Ovary (tissue), 7 donors: ENCODE measurements at regions not wholly inside any gene's neighbourhood (a gene's known extent, or its start where the extent isn't known, plus 50 kb on each side); places are given as distances from the start of the nearest gene placed in this dataset.
A peak's percentile ranks its signal among the peaks of the same experiment; 100 is the strongest.

Experiments
- DNase-seq, 5 donors: peaks; one replicate each; pipeline ENCODE4 v3.0.0-alpha.2; 2019 to 2020
- H3K27ac ChIP-seq, 2 donors: fragments of 200-600 bp; one replicate each; pipeline versions ENCODE4 v1.5.1 to v1.8.0; 2019 to 2022
- H3K27me3 ChIP-seq: fragments of 200-600 bp; one replicate; pipeline ENCODE4 v1.8.0; 2022
- H3K36me3 ChIP-seq: fragments of 200-600 bp; sonication (generic); one replicate; pipeline ENCODE4 v1.5.1; 2019
- H3K4me1 ChIP-seq: one replicate; pipeline ENCODE4 v1.8.1; 2013; ENCODE audit warnings: mild to moderate bottlenecking, moderate library complexity; ENCODE audit not compliant: insufficient read depth
- H3K4me3 ChIP-seq: fragments of 200-600 bp; sonication (generic); one replicate; pipeline ENCODE4 v1.5.1; 2017
- H3K9me3 ChIP-seq, 2 donors: fragments of 200-600 bp in 1 of 2; sonication (generic) in 1 of 2; one replicate each; pipeline versions ENCODE4 v1.5.1 to v1.8.1; 2013 to 2019; ENCODE audit warnings: mild to moderate bottlenecking in 1 of 2, moderate library complexity in 1 of 2
- CTCF ChIP-seq, 3 donors: fragments of 450-650 bp in 2 of 3; fragments of 200-600 bp in 1 of 3; IDR thresholded peaks; one replicate each; pipeline versions ENCODE4 v1.5.1 to v1.8.0; 2016 to 2022; ENCODE audit warnings: antibody characterized with exemption in 3 of 3, mild to moderate bottlenecking in 1 of 3
- EP300 ChIP-seq: sonication (generic); formaldehyde crosslinking; IDR thresholded peaks from one replicate; pipeline ENCODE4 v1.6.1; 2017; ENCODE audit warnings: antibody characterized with exemption
- POLR2A ChIP-seq: fragments of 450-650 bp; IDR thresholded peaks from one replicate; pipeline ENCODE4 v1.6.1; 2017; ENCODE audit warnings: antibody characterized with exemption, mild to moderate bottlenecking, moderate library complexity
- whole genome bisulfite sequencing, 3 donors: extraction: QIAGEN DNeasy Blood & Tissue Kit in 1 of 3; methylation state at CpG; one replicate each; pipeline versions ENCODE4 v1.1.5 to v1.1.7; 2013 to 2017; 5-methylcytosine and 5-hydroxymethylcytosine counted together
- intact Hi-C, 4 donors: fragments of 100-400 bp; cut with DNase I; formaldehyde crosslinking; loops; one replicate each; pipeline versions ENCODE4 v1.11.0 to v1.15.1; 2022 to 2023
- donor health status: DM: no; HTN: no; CAD: no; lungs with moderate emphysema.
- donor health status: DM: no; HTN: no; CAD: no.
- donor health status: Bipolar disorder and iron deficiency.
- donor health status: DM: no; HTN: no; CAD: no.
- donor health status: DM: yes; HTN: yes; CAD: no.

GRCh38 chr3:82196645-82197044 is 435.2 kb upstream of the GBE1 start:
- Histone ChIP-seq H3K36me3 (no peaks in the 10 kb centered on the region), H3K9me3 (no peaks in the 10 kb centered on the region), H3K27me3 (no peaks in the 10 kb centered on the region), H3K4me1 (no peaks in the 10 kb centered on the region), H3K4me3 (no peak overlapping the region), H3K27ac (no peak overlapping the region)
- intact Hi-C loops: no loop called here
- no peak for TF ChIP-seq CTCF (IDR thresholded peaks at IDR 0.05)
- TF ChIP-seq POLR2A: no peak
- TF ChIP-seq EP300: no peak
- no peak for DNase-seq

DNA sequence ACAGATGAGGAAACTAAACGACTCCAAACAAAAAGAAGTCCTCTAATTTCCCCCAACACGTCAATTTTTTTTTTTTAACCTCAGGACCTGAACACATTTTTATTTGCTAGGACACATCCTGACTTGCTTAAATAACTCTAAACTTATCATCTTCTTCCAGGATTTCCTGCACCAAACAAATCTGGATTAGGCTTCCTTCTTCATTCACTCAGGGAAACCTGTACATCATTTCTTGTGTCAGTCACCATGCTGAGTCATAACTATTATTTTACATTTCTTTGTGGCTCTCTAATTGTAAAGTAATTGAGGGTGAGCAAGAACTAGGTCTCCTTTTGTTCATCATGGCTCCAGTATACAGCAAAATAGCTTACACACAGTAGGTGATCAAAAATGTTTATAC is 433.4 kb upstream of the GBE1 start:
- no peak overlapping the region for H3K27ac ChIP-seq
- intact Hi-C loops: no loop called here
- no peaks in the 10 kb centered on the region for H3K27me3 ChIP-seq
- TF ChIP-seq EP300 (no peak), CTCF (IDR thresholded peaks at IDR 0.05) (no peak), POLR2A (no peak)
- DNase-seq: no peak
- H3K9me3 ChIP-seq: no peaks in the 10 kb centered on the region
- WGBS, 3 donors: 72 to 87% (median 81%) methylated on average over 2 of the region's 2 CpGs
- H3K4me1 ChIP-seq: no peaks in the 10 kb centered on the region
- no peaks in the 10 kb centered on the region for H3K36me3 ChIP-seq
- no peak overlapping the region for H3K4me3 ChIP-seq

DNA sequence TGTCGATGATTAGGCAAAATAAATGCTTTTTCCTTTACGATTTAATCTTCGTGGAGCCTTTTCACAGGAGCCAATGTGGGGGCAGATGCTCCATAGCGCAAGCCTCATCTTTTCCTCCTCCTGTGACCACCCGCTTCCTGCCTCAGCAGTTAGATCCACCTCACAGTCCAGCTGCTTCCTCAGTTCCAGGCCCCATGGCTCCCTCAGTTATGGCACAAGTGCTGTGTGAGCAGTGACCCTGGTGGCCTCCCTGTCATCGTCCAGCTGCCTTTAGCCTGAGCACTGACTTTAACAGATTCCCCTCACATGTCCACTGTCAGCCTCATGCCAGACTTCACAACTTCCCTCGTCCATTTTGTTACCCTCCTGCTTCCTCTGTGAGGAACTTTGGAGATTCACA is 424.6 kb upstream of the GBE1 start:
- intact Hi-C loops: no loop called here

DNA sequence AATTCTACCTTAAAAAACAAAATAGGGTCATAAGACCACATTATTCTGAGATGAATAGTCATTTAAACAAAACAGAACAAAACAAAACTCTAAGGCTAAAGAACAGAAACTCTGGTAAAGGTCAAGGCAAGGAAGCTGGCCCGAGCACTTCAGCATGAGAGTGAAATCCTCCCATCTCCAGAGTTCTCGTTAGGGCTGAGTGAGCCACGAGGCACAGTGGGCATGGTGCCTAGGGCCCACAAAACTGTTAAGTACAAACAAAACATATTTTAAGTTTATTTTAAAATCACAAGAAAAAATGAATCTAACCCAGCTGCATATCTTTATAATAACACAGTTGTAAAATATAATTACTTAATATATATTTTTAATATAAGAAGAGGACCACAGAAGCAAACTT is 417.8 kb upstream of the GBE1 start:
- TF ChIP-seq POLR2A: no peak
- no peak for TF ChIP-seq CTCF (IDR thresholded peaks at IDR 0.05)
- no peak for TF ChIP-seq EP300
- WGBS, 3 donors: 1 to 9% (median 6%) methylated on average over 3 of the region's 3 CpGs
- H3K4me3 ChIP-seq: no peak overlapping the region
- H3K4me1 ChIP-seq: no peaks in the 10 kb centered on the region
- intact Hi-C loops: no loop called here
- DNase-seq: peak; percentile 38 to 80 (median 64)
- no peaks in the 10 kb centered on the region for H3K36me3 ChIP-seq
- H3K9me3 ChIP-seq: no peaks in the 10 kb centered on the region
- no peaks in the 10 kb centered on the region for H3K27me3 ChIP-seq
- H3K27ac ChIP-seq: peak overlapping the region in 1 of 2 donors; percentile 9

More for the DNA sequence above, 424.6 kb upstream of the GBE1 start:
- no peak overlapping the region for H3K4me3 ChIP-seq
- TF ChIP-seq EP300 (no peak), POLR2A (no peak), CTCF (IDR thresholded peaks at IDR 0.05) (no peak)
- no peaks in the 10 kb centered on the region for H3K27me3 ChIP-seq
- no peaks in the 10 kb centered on the region for H3K36me3 ChIP-seq
- H3K9me3 ChIP-seq: no peaks in the 10 kb centered on the region
- peaks cover 7% of the 10 kb centered on the region for H3K4me1 ChIP-seq
- WGBS, 3 donors: 47 to 57% (median 55%) methylated on average over 7 of the region's 7 CpGs
- DNase-seq: peak in 2 of 5 donors; percentile 15 to 35
- H3K27ac ChIP-seq: no peak overlapping the region

GRCh38 chr3:82178291-82178690 is 416.8 kb upstream of the GBE1 start:
- Histone ChIP-seq H3K36me3 (no peaks in the 10 kb centered on the region), H3K4me1 (no peaks in the 10 kb centered on the region), H3K4me3 (no peak overlapping the region), H3K27ac (peak overlapping the region in 1 of 2 donors; percentile 49), H3K9me3 (no peaks in the 10 kb centered on the region), H3K27me3 (no peaks in the 10 kb centered on the region)
- 72 to 83% (median 79%) methylated on average over 3 of the region's 3 CpGs for WGBS, 3 donors
- DNase-seq: no peak
- no peak for TF ChIP-seq EP300
- TF ChIP-seq CTCF (IDR thresholded peaks at IDR 0.05): no peak
- TF ChIP-seq POLR2A: no peak
- intact Hi-C loops: no loop called here
